Cardiac muscle cell (in vitro differentiated cells and primary cell): ENCODE measurements at regions not wholly inside any gene's neighbourhood (a gene's known extent, or its start where the extent isn't known, plus 50 kb on each side); places are given as distances from the start of the nearest gene placed in this dataset.
"Not testable (repeated sequence)": the region's sequence is repeated elsewhere in the genome, so short reads cannot be mapped to it uniquely, and the experiment has no call there.

Experiments used
- DNase-seq, 2 donors: peaks; one replicate each; pipeline versions ENCODE4 v3.0.0 to v3.0.0-alpha.2; 2010 to 2017; ENCODE audit warnings: low read depth in 1 of 2, low spot score in 1 of 2
- H3K27ac ChIP-seq: fragments of 200-600 bp; sonication (generic); 2 replicates; pipeline ENCODE4 v1.5.1; 2016
- H3K27me3 ChIP-seq: fragments of 200-600 bp; sonication (generic); 2 replicates; pipeline ENCODE4 v1.6.0; 2016; ENCODE audit warnings: control low read depth
- H3K36me3 ChIP-seq: fragments of 200-600 bp; sonication (generic); 2 replicates; pipeline ENCODE4 v1.5.1; 2016; ENCODE audit warnings: control low read depth
- H3K4me1 ChIP-seq: fragments of 200-600 bp; sonication (generic); 2 replicates; pipeline ENCODE4 v1.8.1; 2017; ENCODE audit warnings: low read depth, mild to moderate bottlenecking, mixed run types
- H3K4me3 ChIP-seq: fragments of 200-600 bp; sonication (generic); 2 replicates; pipeline ENCODE4 v1.5.1; 2016; ENCODE audit warnings: mild to moderate bottlenecking
- H3K9me3 ChIP-seq: fragments of 200-600 bp; sonication (generic); 2 replicates; pipeline ENCODE4 v1.5.1; 2017; ENCODE audit warnings: low read depth, mild to moderate bottlenecking, control low read depth
- CTCF ChIP-seq: IDR thresholded peaks from 2 replicates; pipeline ENCODE4 v1.5.1; 2012; ENCODE audit warnings: low read depth, mild to moderate bottlenecking, low read length

- H3K9me3 ChIP-seq = no peaks in the 10 kb centered on the region
- H3K27me3 ChIP-seq = no peaks in the 10 kb centered on the region
- no peak overlapping the region for H3K27ac ChIP-seq
- no peak for DNase-seq
- H3K36me3 ChIP-seq = no peaks in the 10 kb centered on the region
- no peak for TF ChIP-seq CTCF
- H3K4me3 ChIP-seq = no peak overlapping the region
- no peaks in the 10 kb centered on the region for H3K4me1 ChIP-seq
Measured at GRCh38 chrX:1853916-1854315, 239.1 kb downstream of the ASMT start.

GRCh38 chrX:1854861-1855260 lies 240.0 kb downstream of the ASMT start:
- DNase-seq, H3K9me3 ChIP-seq, H3K36me3 ChIP-seq: not testable (repeated sequence)

GRCh38 chrX:1859266-1859665 lies 244.4 kb downstream of the ASMT start:
- not testable (repeated sequence) for DNase-seq, H3K9me3 ChIP-seq, H3K27me3 ChIP-seq, H3K4me1 ChIP-seq, H3K36me3 ChIP-seq, H3K27ac ChIP-seq, H3K4me3 ChIP-seq

More at GRCh38 chrX:1854861-1855260, 240.0 kb downstream of the ASMT start:
- not testable (repeated sequence) for H3K27ac ChIP-seq, H3K4me3 ChIP-seq, H3K27me3 ChIP-seq, H3K4me1 ChIP-seq

GRCh38 chrX:1860936-1861594 lies 246.2 kb downstream of the ASMT start:
- H3K27ac ChIP-seq = no peak overlapping the region
- H3K4me1 ChIP-seq = no peaks in the 10 kb centered on the region
- H3K4me3 ChIP-seq = no peak overlapping the region
- TF ChIP-seq CTCF = no peak
- H3K36me3 ChIP-seq = no peaks in the 10 kb centered on the region
- no peaks in the 10 kb centered on the region for H3K27me3 ChIP-seq
- no peaks in the 10 kb centered on the region for H3K9me3 ChIP-seq
- DNase-seq = no peak

- not testable (repeated sequence) for DNase-seq, H3K4me3 ChIP-seq
Measured at GRCh38 chrX:1863995-1864394, 249.1 kb downstream of the ASMT start.

GRCh38 chrX:1870421-1870820 lies 255.6 kb downstream of the ASMT start:
- no peak for TF ChIP-seq CTCF
- Histone ChIP-seq H3K4me3 (no peak overlapping the region), H3K36me3 (no peaks in the 10 kb centered on the region)

More at GRCh38 chrX:1863995-1864394, 249.1 kb downstream of the ASMT start:
- H3K27ac ChIP-seq, H3K36me3 ChIP-seq, H3K9me3 ChIP-seq, H3K4me1 ChIP-seq, H3K27me3 ChIP-seq: not testable (repeated sequence)

GRCh38 chrX:1871887-1872286 lies 257.0 kb downstream of the ASMT start:
- Histone ChIP-seq H3K36me3 (no peaks in the 10 kb centered on the region), H3K9me3 (no peaks in the 10 kb centered on the region), H3K4me1 (no peaks in the 10 kb centered on the region), H3K27ac (no peak overlapping the region), H3K4me3 (no peak overlapping the region), H3K27me3 (no peaks in the 10 kb centered on the region)
- no peak for DNase-seq
- TF ChIP-seq CTCF = no peak

More at GRCh38 chrX:1870421-1870820, 255.6 kb downstream of the ASMT start:
- no peak overlapping the region for H3K27ac ChIP-seq
- H3K4me1 ChIP-seq = no peaks in the 10 kb centered on the region
- H3K27me3 ChIP-seq = no peaks in the 10 kb centered on the region
- no peak for DNase-seq
- H3K9me3 ChIP-seq = no peaks in the 10 kb centered on the region
